Left ventricle myocardium inferior (tissue), 1 donor: ENCODE measurements at regions not wholly inside any gene's neighbourhood (a gene's known extent, or its start where the extent isn't known, plus 50 kb on each side); places are given as distances from the start of the nearest gene placed in this dataset.

ENCODE experiments used
- DNase-seq: peaks from one replicate; pipeline ENCODE4 v3.0.0-alpha.2; 2020
- H3K27ac ChIP-seq: fragments of 200-600 bp; replicated peaks from 2 replicates; pipeline ENCODE4 v1.8.0; 2021
- H3K27me3 ChIP-seq: fragments of 200-600 bp; 2 replicates; pipeline ENCODE4 v1.8.0; 2021; ENCODE audit warnings: low read depth
- H3K36me3 ChIP-seq: fragments of 200-600 bp; 2 replicates; pipeline ENCODE4 v1.8.0; 2021
- H3K4me1 ChIP-seq: fragments of 200-600 bp; 2 replicates; pipeline ENCODE4 v1.8.0; 2021
- H3K4me3 ChIP-seq: fragments of 200-600 bp; 2 replicates; pipeline ENCODE4 v1.8.0; 2021; ENCODE audit warnings: mild to moderate bottlenecking, moderate library complexity
- H3K9me3 ChIP-seq: fragments of 200-600 bp; replicated peaks from 2 replicates; pipeline ENCODE4 v1.8.0; 2021
- CTCF ChIP-seq: fragments of 200-600 bp; IDR thresholded peaks from 2 replicates; pipeline ENCODE4 v1.8.0; 2021; ENCODE audit warnings: antibody characterized with exemption, mild to moderate bottlenecking, borderline replicate concordance
- intact Hi-C: fragments of 100-400 bp; cut with micrococcal nuclease; formaldehyde crosslinking; loops from one replicate; pipeline ENCODE4 v1.11.0; 2022
- donor health status: DM: no; HTN: yes; CAD: no; lungs with severe emphysema.

- H3K27me3 ChIP-seq: no peaks in the 10 kb centered on the region
- peaks cover 43% of the 10 kb centered on the region for H3K4me1 ChIP-seq
- no peaks in the 10 kb centered on the region for H3K9me3 ChIP-seq
- intact Hi-C loops: no loop called here
- no peak for TF ChIP-seq CTCF
- no peaks in the 10 kb centered on the region for H3K36me3 ChIP-seq
- no peak overlapping the region for H3K4me3 ChIP-seq
- no peak overlapping the region for H3K27ac ChIP-seq
- DNase-seq: no peak
These were observed 84.8 kb upstream of the GNAO1 start for GRCh38 chr16:56106527-56106926.

DNA sequence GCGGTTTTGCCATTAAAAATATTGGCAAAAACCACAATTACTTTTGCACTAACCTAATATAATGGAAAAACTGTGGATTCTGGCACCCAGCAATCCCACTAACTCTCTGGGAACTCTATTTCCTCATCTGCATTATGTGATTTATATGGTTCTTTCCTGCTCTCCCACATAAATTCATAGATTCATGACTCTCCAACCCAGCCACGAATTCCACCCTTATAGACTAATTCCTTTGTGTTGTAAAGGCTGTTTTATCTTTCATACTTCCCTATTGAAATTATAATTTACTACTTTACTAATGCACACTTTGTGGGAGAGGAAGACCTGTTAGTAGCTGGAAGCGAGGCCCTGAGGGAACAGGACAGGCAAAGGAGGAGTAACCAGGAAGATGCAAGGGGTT lies 88.4 kb upstream of the GNAO1 start:
- no peaks in the 10 kb centered on the region for H3K36me3 ChIP-seq
- H3K4me1 ChIP-seq: peaks cover 28% of the 10 kb centered on the region
- intact Hi-C loops: no loop called here
- no peaks in the 10 kb centered on the region for H3K27me3 ChIP-seq
- TF ChIP-seq CTCF: no peak
- H3K9me3 ChIP-seq: no peaks in the 10 kb centered on the region
- peak overlapping the region; percentile 87 for H3K27ac ChIP-seq
- peak overlapping the region; percentile 59 for H3K4me3 ChIP-seq
- no peak for DNase-seq

DNA sequence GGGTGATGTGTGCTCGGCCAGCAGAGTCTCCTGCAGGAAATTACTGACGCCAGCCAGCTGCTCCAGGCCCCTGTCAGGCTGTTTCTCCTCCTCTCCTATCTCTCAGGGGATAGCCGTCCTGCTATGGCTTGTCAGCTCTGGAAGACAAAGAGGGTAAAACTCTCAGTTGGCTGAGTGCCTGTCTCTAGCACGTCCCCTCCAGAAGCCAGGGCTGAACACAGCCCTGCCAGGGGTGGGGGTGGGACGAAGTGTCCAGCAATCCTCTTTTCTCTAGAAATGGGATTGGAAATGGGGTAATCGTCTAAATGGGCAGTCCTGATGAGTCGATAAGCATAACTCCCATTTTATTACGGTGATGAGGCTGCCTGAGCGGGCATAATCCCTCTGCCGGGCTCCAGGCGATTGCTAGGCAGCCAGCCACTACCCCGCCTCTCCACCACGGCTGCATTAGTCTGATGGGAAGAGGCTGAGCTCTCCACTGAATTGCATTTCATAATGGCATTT lies 89.1 kb upstream of the GNAO1 start:
- peak; percentile 61 for DNase-seq
- Histone ChIP-seq H3K36me3 (no peaks in the 10 kb centered on the region), H3K9me3 (no peaks in the 10 kb centered on the region), H3K27me3 (no peaks in the 10 kb centered on the region), H3K4me1 (peaks cover 21% of the 10 kb centered on the region), H3K27ac (peak overlapping the region; percentile 87), H3K4me3 (peak overlapping the region; percentile 59)
- intact Hi-C loops: no loop called here
- TF ChIP-seq CTCF: no peak

DNA sequence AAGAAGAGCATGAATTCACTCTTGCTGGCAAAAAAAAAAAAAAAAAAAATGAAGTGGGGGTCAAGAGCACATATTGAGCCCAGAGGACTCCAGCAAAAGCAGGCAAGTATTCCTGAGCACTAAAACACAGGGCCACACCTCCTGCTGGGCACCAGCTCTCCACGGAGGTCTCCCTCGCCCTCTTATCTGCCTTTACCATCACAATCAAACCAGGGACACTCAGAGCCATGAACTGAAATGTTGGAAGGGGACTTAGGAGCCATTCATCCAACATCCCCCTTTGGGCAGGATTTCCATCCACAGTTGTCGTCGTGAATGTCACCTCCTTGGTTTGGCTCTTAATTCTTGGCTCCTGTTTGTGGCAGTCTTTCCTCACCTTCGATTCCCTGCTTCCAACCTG lies 89.8 kb upstream of the GNAO1 start:
- H3K9me3 ChIP-seq: no peaks in the 10 kb centered on the region
- no peak for TF ChIP-seq CTCF
- intact Hi-C loops: no loop called here
- peak overlapping the region; percentile 87 for H3K27ac ChIP-seq
- peaks cover 21% of the 10 kb centered on the region for H3K4me1 ChIP-seq
- no peak for DNase-seq
- H3K36me3 ChIP-seq: no peaks in the 10 kb centered on the region
- H3K4me3 ChIP-seq: peak overlapping the region; percentile 59
- H3K27me3 ChIP-seq: no peaks in the 10 kb centered on the region

DNA sequence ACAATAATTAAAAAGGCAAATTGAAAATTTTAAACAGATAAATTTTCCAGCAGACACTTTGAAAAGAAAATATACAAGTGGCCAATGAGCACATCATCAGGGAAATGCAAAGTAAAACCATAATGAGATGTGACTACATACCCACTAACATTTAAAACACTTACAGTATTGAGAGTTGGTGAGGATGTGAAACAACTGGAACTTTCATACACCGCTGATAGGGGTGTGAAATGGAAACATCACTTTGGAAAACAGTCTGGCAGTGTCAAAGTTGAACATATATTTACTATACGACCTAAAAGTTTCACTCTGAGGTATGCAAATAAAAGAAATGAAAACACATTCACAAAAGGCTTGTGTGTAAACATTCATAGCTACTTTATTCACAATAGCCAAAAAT lies 94.0 kb upstream of the GNAO1 start:
- no peaks in the 10 kb centered on the region for H3K9me3 ChIP-seq
- peaks cover 13% of the 10 kb centered on the region for H3K4me1 ChIP-seq
- no peak for TF ChIP-seq CTCF
- no peak overlapping the region for H3K4me3 ChIP-seq
- no peak for DNase-seq
- intact Hi-C loops: no loop called here
- H3K27ac ChIP-seq: no peak overlapping the region
- no peaks in the 10 kb centered on the region for H3K36me3 ChIP-seq
- no peaks in the 10 kb centered on the region for H3K27me3 ChIP-seq

GRCh38 chr16:56094231-56094630 lies 97.1 kb upstream of the GNAO1 start:
- no peak for TF ChIP-seq CTCF
- intact Hi-C loops: no loop called here
- Histone ChIP-seq H3K27me3 (no peaks in the 10 kb centered on the region), H3K27ac (no peak overlapping the region), H3K36me3 (no peaks in the 10 kb centered on the region), H3K4me1 (no peaks in the 10 kb centered on the region), H3K4me3 (no peak overlapping the region), H3K9me3 (no peaks in the 10 kb centered on the region)
- no peak for DNase-seq
